K562 (cell line): ENCODE measurements at regions not wholly inside any gene's neighbourhood (a gene's known extent, or its start where the extent isn't known, plus 50 kb on each side); places are given as distances from the start of the nearest gene placed in this dataset.
"Not testable (repeated sequence)": the region's sequence is repeated elsewhere in the genome, so short reads cannot be mapped to it uniquely, and the experiment has no call there.

Experiments used
- ATAC-seq: fragments of 200-7000 bp; cut with Tn5 transposase; 3 replicates; pipeline ENCODE4 v1.9.1; 2020; ENCODE audit warnings: moderate library complexity
- BruUV-seq: library from RNA; stranded (reverse); fragments of 400-500 nt; replicated peaks from 2 replicates; lab custom pipeline; 2021; lab: Mats Ljungman, UMichigan
- CTCF ChIA-PET: fragments of 300-600 bp; formaldehyde crosslinking; extraction: SDS; loops from one replicate; lab custom pipeline; 2021; ENCODE audit warnings: low intra/inter-chr PET ratio; lab: Yijun Ruan, JAX
- POLR2A ChIA-PET: fragments of 300-600, 350-650 bp; sonication (Branson Sonifier 250); formaldehyde crosslinking; extraction: SDS; loops from one replicate; lab custom pipeline; 2021; ENCODE audit warnings: antibody characterized with exemption, inconsistent platforms; lab: Yijun Ruan, JAX
- DNase-seq, 4 experiments: peaks; one replicate each; pipeline versions ENCODE4 v3.0.0 to v3.0.0-alpha.2; 2011 to 2018; ENCODE audit warnings: low spot score in 3 of 4, mixed read lengths in 3 of 4; ENCODE audit errors: extremely low read depth in 1 of 4
- FAIRE-seq: peaks from 2 replicates; lab custom pipeline; 2011; peaks lifted over from hg19 to GRCh38; lab: Jason Lieb, UNC
- H2AFZ ChIP-seq: 2 replicates; pipeline ENCODE4 v1.6.0; 2011; ENCODE audit warnings: low read depth, low read length, control low read depth, inconsistent platforms
- H3K27ac ChIP-seq: fragments of 200-600 bp; 3 replicates; pipeline ENCODE4 v1.8.0; 2011; ENCODE audit warnings: low read depth, mild to moderate bottlenecking, control low read depth, inconsistent platforms, low read length, moderate library complexity, mixed read lengths; ENCODE audit errors: extremely low read depth
- H3K27me3 ChIP-seq, 2 experiments: fragments of 300-600 bp in 1 of 2; 2 replicates in 1 of 2; 3 replicates in 1 of 2; pipeline versions ENCODE4 v1.6.0 to v1.8.0; 2011; ENCODE audit warnings: inconsistent platforms in 2 of 2, low read length in 2 of 2, mild to moderate bottlenecking in 1 of 2, mixed read lengths in 1 of 2, moderate library complexity in 1 of 2; ENCODE audit not compliant: control insufficient read depth in 2 of 2, insufficient read depth in 2 of 2
- H3K36me3 ChIP-seq: fragments of 300-600 bp; 3 replicates; pipeline ENCODE4 v1.8.0; 2011; ENCODE audit warnings: mild to moderate bottlenecking, low read length, inconsistent platforms; ENCODE audit not compliant: control insufficient read depth, insufficient read depth
- H3K4me1 ChIP-seq, 2 experiments: fragments of 200-600 bp in 1 of 2; replicated peaks in 1 of 2; 2 replicates in 1 of 2; 3 replicates in 1 of 2; pipeline versions ENCODE4 v1.5.1 to v1.8.0; 2011; ENCODE audit warnings: inconsistent platforms in 2 of 2, low read length in 2 of 2, mild to moderate bottlenecking in 1 of 2, mixed read lengths in 1 of 2, moderate library complexity in 1 of 2; ENCODE audit not compliant: control insufficient read depth in 2 of 2, insufficient read depth in 2 of 2
- H3K4me2 ChIP-seq: 2 replicates; pipeline ENCODE4 v1.6.1; 2011; ENCODE audit warnings: low read length, control low read depth, inconsistent platforms, mixed read lengths; ENCODE audit not compliant: insufficient read depth
- H3K4me3 ChIP-seq: fragments of 200-600 bp; sonication (generic), shearing (Covaris generic); 2 replicates; pipeline ENCODE4 v1.5.1; 2016; ENCODE audit warnings: control low read depth, inconsistent platforms
- H3K79me2 ChIP-seq: fragments of 200-600 bp; 3 replicates; pipeline ENCODE4 v1.8.0; 2011; ENCODE audit warnings: low read length, inconsistent platforms; ENCODE audit not compliant: control insufficient read depth, insufficient read depth
- H3K9ac ChIP-seq, 2 experiments: 2 replicates each; pipeline versions ENCODE4 v1.6.0 to v1.6.1; 2011; ENCODE audit warnings: low read depth in 2 of 2, low read length in 2 of 2, control low read depth in 1 of 2, inconsistent platforms in 1 of 2, mild to moderate bottlenecking in 1 of 2, mixed read lengths in 1 of 2; ENCODE audit not compliant: insufficient read depth in 1 of 2
- H3K9me1 ChIP-seq: one replicate; pipeline ENCODE4 v1.6.0; 2011; ENCODE audit warnings: inconsistent platforms, mild to moderate bottlenecking, low read length, moderate library complexity; ENCODE audit not compliant: control insufficient read depth, insufficient read depth
- H3K9me3 ChIP-seq: replicated peaks from 2 replicates; pipeline ENCODE4 v1.5.1; 2011; ENCODE audit warnings: low read depth, low read length, inconsistent platforms; ENCODE audit not compliant: control insufficient read depth, insufficient read depth
- H4K20me1 ChIP-seq: replicated peaks from 2 replicates; pipeline ENCODE4 v1.6.1; 2011; ENCODE audit warnings: low read length, inconsistent platforms, mixed read lengths; ENCODE audit not compliant: control insufficient read depth, insufficient read depth
- ADNP ChIP-seq: fragments of 200-800 bp; sonication (Bioruptor generic); IDR thresholded peaks from 2 replicates; pipeline ENCODE4 v1.6.1; 2016; ENCODE audit warnings: missing genetic modification characterization, missing compliant biosample characterization
- BCOR ChIP-seq: fragments of 450-650 bp; IDR thresholded peaks from 2 replicates; pipeline ENCODE4 v1.6.1; 2016
- CEBPG ChIP-seq, 3 experiments: fragments of 200-800 bp in 1 of 3; sonication (Bioruptor generic) in 1 of 3; sonication (generic) in 1 of 3; formaldehyde crosslinking in 1 of 3; IDR thresholded peaks in 2 of 3; conservative IDR thresholded peaks in 1 of 3; 2 replicates each; pipeline versions ENCODE4 v1.6.1 to v1.8.0; 2016 to 2022; ENCODE audit warnings: missing compliant biosample characterization in 2 of 3, missing genetic modification characterization in 2 of 3, mild to moderate bottlenecking in 1 of 3, missing genetic modification reagents in 1 of 3
- HNRNPL ChIP-seq: fragments of 200-400 bp; formaldehyde crosslinking; IDR thresholded peaks from 2 replicates; pipeline ENCODE4 v1.6.1; 2017; ENCODE audit warnings: low read depth, mild to moderate bottlenecking, low read length
- MAX ChIP-seq: sonication (generic); formaldehyde crosslinking; IDR thresholded peaks from 2 replicates; pipeline ENCODE4 v1.9.0; 2022; ENCODE audit warnings: mild to moderate bottlenecking, missing genetic modification reagents
- PHF21A ChIP-seq: fragments of 450-650 bp; IDR thresholded peaks from 2 replicates; pipeline ENCODE4 v1.6.1; 2017; ENCODE audit warnings: low read depth, borderline replicate concordance
- SIRT6 ChIP-seq: IDR thresholded peaks from one replicate; pipeline ENCODE4 v1.6.1; 2012; ENCODE audit warnings: low read depth, mild to moderate bottlenecking, control low read depth, inconsistent platforms, low read length, moderate library complexity
- STAT5B ChIP-seq: fragments of 250-450 bp; sonication (Bioruptor Pico); IDR thresholded peaks from 2 replicates; pipeline ENCODE4 v1.8.0; 2021; ENCODE audit warnings: mild to moderate bottlenecking, inconsistent platforms
- ZNF184 ChIP-seq: sonication (generic); formaldehyde crosslinking; IDR thresholded peaks from 2 replicates; pipeline ENCODE4 v1.5.0; 2020; ENCODE audit warnings: missing genetic modification reagents
- WGBS: fragments of 100-300 bp; shearing (Covaris generic); methylation state at CpG from one replicate; pipeline ENCODE4 v1.1.6; 2016; ENCODE audit warnings: low coverage, mixed read lengths; ENCODE audit not compliant: insufficient coverage; ENCODE audit errors: missing lambda C conversion rate; 5-methylcytosine and 5-hydroxymethylcytosine counted together
- in situ Hi-C: fragments of 300-500 bp; cut with MboI; formaldehyde crosslinking; loops from 4 replicates; pipeline ENCODE4 v1.15.0; 2018; ENCODE audit warnings: inconsistent platforms, mixed read lengths
- intact Hi-C: fragments of 100-400 bp; cut with micrococcal nuclease; formaldehyde crosslinking; loops from 2 replicates; pipeline ENCODE4 v1.14.2; 2022

- FAIRE-seq = no peak
- Histone ChIP-seq H3K9me1 (no peaks in the 10 kb centered on the region), H3K4me1 (no peaks in the 10 kb centered on the region), H3K36me3 (no peaks in the 10 kb centered on the region), H3K79me2 (no peaks in the 10 kb centered on the region)
- CTCF ChIA-PET = no interaction called here
- ATAC-seq = no peak
- no TSS peak for BruUV-seq
- intact Hi-C loops = no loop called here
- WGBS = 0% methylated on average over 1 of the region's 1 CpG
- in situ Hi-C loops = no loop called here
- TF ChIP-seq ADNP = no peak
- no peak for TF ChIP-seq HNRNPL
- TF ChIP-seq CEBPG (CRISPR knock-in tag; IDR thresholded peaks at IDR 0.05) = no peak
- TF ChIP-seq CEBPG (tag; conservative IDR thresholded peaks at IDR 0.05 in 1 of 2, IDR thresholded peaks at IDR 0.05 in 1 of 2) = no peak
- TF ChIP-seq ZNF184 = no peak
- TF ChIP-seq PHF21A = no peak
- TF ChIP-seq SIRT6 = no peak
- TF ChIP-seq MAX (CRISPR knock-in tag) = no peak
- no peak for TF ChIP-seq STAT5B (CRISPR knock-in tag)
- TF ChIP-seq BCOR = no peak
- TF ChIP-seq, all 486 proteins: peak for 0
- Histone ChIP-seq H3K9me3 (no peaks in the 10 kb centered on the region), H3K27me3 (no peaks in the 10 kb centered on the region), H3K4me2 (no peak overlapping the region), H3K4me3 (no peak overlapping the region), H4K20me1 (no peaks in the 10 kb centered on the region), H2AFZ (no peak overlapping the region), H3K9ac (no peak overlapping the region), H3K27ac (no peak overlapping the region)
- POLR2A ChIA-PET = no interaction called here
- DNase-seq = no peak
Observed at GRCh38 chr4:181855307-181855706, 387.9 kb upstream of the TENM3 start.

DNA sequence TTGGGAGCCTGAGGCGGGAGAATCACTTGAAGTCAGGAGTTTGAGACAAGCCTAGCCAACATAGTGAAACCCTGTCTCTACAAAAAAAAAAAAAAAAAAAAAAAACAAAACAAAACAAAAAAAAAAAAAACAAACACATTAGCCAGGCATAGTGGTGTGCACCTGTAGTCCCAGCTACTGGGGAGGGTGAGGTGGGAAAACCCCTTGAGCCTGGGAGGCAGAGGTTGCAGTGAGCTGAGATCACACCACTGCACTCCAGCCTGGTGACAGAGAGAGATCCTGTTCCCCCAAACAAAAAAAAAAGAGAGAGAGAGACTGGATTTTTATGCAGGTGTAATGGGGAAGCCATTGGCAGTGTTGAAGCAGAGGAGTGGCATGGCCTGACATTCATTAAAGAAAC lies 385.7 kb upstream of the TENM3 start:
- H3K9ac ChIP-seq, FAIRE-seq, H3K9me3 ChIP-seq, H3K4me2 ChIP-seq, H3K27me3 ChIP-seq, H3K27ac ChIP-seq, POLR2A ChIA-PET, in situ Hi-C loops, H4K20me1 ChIP-seq, H3K36me3 ChIP-seq, intact Hi-C loops, H3K79me2 ChIP-seq, H3K9me1 ChIP-seq, CTCF ChIA-PET, H2AFZ ChIP-seq, ATAC-seq, H3K4me1 ChIP-seq, DNase-seq, BruUV-seq, H3K4me3 ChIP-seq: not testable (repeated sequence)
- WGBS = 0% methylated on average over 1 of the region's 1 CpG
